ENCODE measurements at regions not wholly inside any gene's neighbourhood (a gene's known extent, or its start where the extent isn't known, plus 50 kb on each side); places are given as distances from the start of the nearest gene placed in this dataset.
"Not testable (repeated sequence)": the region's sequence is repeated elsewhere in the genome, so short reads cannot be mapped to it uniquely, and the experiment has no call there.

DNA sequence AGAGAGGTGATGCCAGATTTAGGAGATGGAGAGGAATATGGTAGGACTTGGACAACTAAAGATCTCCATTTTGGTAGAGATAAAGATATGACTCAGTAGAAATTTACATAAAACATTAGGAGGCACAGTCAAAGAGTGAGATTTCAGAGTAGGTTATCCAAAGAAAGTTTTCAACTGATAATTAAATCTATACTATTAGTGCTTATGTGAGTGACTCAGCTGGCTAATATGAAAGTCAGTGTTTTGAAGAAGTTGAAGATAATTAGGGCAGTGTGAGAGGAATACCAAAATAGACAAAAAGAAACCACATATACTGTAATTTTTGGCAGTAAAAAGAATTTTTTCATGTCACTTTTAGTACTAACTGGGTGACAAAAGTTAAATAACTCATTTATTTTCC, 712.8 kb upstream of the HS3ST5 start:
- DNase-seq: no peak

DNA sequence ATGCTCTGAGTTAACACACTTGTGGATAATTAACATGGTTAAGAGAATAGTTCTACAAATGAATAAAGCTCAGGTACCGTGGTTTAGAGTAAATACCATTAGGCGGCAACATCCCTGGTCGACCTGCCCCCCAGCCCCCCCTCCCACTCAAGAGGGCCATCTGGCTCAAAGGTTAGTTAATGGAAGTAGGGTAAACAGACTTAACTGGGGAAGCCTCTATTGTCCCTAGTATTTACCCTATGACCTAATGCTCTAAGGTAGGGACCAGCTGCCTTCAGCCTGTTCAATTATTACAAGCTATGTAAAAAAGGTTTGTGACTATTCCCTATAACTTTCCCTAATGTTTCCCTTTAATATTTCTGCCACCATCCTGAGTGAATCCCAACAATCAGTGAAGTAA, 711.4 kb upstream of the HS3ST5 start:
- DNase-seq: not testable (repeated sequence)

DNA sequence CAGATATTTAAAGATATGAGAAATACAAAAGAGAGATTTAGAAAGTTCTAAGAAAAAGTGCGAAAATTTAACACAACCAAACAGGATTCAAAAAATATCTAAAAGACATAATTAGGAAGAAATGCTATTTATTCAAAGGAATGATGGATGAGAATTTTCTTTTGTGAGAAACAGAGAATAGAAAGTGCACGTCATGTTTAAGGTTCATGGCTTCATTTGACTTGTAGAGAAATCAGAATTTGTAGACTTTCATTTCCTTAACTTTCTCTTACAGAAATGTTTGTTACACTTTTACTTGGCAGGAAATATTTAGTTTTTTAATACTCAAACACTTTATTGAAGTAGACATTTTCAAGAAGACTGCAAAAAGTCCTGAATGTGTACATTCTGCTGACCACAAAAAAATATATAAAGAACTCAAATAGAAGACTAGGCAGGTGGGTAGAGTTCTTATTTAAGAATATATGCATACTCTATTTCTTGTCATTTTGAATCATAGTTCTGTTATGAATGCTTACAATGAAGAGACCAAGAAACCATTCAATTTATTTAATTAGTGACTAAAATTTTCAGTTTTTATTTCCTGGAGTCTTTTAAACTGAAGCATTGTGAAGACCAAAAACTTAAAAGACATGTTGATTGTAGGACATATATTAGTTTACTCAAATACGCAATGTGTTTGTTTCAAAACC, 710.5 kb upstream of the HS3ST5 start:
- DNase-seq: no peak

DNA sequence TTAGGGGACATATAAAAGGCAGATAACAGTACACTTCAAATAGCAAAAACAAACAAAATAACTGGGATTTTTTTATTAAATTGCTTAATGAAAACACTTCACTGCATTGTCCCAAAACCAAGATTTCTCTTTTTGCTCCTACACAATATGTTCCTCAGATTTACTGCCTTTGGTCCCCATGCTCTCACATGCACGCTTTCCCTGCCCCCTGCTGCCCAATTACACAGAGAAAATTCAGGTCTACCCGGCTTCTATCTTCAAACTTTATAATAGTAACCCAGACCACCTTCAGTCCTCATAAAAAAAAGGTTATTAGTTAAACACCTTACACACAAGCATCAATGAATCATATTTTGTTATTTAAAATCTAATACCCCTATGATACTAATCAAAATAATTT, 673.8 kb upstream of the HS3ST5 start:
- no peak for DNase-seq

DNA sequence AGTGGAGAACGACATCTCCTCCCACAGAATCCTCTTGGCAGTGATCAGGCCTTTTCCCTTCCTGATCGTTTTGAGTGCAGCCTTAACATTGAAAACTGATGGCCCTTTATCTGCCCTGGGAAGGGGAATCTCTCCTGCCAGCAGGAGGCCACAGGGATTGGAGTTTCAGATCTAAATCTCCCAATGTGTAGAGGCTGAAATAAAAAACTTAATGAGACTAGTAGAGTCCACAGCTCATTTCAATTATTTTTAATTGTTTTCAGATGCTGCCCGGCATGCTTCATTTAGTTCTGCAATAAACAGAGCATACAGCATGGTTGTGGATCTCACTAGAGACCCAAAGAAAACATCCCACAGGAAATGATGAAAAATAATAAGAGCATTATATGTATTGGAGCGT, 662.2 kb upstream of the HS3ST5 start:
- DNase-seq: peak; percentile 29

DNA sequence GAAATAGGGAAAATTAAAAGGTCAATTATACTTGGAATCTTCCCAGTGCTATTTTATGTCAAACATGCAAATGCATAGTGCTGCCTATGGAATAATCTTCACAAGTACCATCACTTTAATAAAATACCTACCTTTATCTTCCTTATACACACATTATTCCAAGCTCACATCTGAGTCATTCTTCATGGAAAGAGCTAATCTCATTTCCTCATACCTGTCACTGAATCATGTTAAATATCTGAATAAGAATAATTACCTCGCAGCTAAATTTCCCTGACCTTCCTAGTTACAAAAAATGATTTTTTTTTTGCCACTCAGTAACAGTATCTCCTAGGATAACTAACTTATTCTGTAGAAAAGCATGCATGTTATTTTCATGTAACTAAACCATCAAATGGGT, 661.4 kb upstream of the HS3ST5 start:
- DNase-seq: no peak

DNA sequence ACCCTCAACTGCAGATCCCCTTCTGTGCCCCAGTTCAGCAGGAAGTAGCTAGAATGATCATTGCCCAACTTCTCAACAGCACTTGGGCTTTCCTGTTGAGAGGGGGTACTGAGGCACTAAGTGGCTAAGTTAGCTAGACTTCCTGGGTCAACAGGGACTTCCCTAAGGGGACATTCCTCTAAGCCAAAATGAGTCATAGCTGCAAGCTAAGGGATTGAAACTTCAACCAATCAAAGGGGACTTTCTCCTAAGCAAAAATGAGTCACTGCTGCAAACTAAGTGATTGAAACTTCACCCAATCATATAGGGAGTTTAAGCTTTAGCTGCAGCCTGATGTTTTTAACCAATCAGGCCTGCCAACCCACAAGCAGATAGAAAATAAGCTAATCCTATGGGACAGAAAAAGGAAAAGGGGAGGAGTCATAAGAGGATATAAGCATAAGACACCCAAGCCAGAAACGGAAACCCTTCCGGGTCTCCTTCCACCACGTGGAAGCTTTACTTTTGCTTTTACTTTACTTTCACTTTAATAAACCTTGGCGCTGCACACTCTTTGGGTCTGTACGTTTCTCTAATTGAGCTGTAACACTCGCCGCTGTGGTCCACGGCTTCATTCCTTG, 659.0 kb upstream of the HS3ST5 start:
- DNase-seq: peak; percentile 1

DNA sequence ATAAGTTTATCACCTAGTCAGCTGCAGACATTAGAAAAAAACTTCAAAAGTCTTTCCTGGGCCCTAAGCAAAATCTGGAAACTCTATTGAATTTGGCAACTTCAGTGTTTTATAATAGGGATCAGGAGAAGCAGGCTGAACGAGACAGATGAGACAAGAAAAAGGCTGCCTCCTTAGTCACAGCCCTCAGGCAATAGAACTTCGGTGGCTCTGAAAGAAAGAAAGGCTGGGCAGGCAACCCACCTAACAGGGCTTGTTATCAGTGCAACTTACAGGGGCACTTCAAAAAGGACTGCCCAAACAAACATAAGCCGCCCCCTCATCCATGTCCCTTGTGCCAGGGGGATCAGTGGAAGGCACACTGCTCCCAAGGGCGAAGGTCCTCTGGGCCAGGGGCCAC, 657.9 kb upstream of the HS3ST5 start:
- no peak for DNase-seq

DNA sequence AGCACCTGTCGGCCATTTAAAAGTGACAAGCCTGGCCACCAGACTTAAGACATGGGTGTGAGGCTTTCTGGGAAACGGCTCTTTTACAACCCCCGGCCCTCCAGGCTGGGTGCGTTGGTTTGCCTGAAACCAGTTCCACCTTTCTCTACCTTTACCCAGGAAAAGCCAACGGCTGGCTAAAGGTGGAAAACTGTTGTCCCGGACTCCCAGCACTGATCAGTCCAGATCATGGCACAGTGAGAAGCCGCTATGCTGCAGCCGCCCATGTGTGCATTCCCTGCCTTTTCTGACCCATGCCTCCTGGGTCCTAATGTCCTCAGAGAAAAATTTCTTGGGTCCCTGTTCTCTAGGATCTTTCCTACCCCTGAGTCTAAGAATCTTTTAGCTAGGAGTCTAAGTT, 655.7 kb upstream of the HS3ST5 start:
- no peak for DNase-seq

DNA sequence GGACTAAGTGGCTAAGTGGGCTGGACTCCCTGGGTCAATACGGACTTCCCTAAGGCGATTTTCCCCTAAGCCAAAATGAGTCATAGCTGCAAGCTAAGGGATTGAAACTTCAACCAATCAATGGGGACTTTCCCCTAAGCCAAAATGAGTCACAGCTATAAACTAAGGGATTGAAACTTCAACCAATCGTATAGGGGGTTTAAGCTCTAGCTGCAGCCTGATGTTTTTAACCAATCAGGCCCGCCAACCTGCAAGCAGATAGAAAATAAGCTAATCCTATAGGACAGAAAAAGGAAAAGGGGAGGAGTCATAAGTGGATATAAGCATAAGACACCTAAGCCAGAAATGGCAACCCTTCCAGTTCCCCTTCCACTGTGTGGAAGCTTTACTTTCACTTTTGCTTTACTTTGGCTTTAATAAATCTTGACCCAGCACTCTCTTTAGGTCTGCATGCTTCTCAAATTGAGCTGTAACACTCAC, 655.0 kb upstream of the HS3ST5 start:
- DNase-seq: no peak

DNA sequence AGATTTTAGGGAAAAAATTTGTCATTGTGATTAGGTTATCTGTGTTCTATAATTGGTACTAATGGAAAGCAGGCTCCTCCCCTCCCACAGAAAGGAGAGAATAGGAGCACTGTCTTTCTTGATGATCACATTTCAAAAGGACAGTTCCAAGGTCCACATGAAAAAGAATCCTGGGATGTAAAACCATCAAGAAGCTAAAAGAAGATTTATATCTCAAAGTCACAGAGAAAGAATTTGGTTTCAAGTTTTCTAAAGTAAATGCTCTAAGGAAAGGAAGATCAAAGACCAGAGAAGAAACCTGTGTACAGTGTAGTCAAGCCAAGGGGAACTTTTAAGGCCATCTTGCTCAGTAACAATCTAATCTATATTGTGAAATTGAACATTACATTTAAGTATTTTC, 652.7 kb upstream of the HS3ST5 start:
- DNase-seq: no peak

DNA sequence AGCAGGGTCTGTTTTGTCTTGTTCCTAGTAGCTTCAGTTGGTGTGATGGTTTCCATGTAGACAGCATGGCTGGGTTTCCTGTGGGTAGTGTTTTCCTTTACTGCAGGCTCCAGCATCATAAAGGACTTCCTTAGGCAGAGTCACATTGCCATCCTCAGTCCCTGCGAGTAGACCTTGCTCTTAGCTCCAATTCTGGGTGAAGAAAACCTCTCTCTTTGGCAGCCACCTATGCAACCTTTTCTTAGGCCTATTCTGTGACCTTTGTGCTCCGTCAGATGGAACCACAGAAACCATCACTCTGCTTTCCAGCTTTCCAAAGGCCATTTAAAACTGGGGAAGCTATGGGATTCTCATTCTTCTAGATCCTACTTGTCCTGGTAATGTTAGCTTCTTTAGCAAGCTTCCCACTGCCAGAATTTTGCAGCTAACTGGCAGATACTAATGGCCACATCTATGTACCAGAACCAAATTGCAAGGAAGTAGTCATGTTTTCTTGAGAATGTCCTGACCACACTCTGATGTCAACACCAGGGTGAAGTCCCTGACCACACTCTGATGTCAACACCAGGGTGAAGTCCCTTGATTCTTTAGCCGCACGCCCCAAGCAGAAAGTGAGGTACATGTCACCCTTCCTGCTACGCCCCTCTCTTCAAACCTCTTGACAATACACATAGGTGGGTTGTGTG, 646.6 kb upstream of the HS3ST5 start:
- no peak for DNase-seq

DNA sequence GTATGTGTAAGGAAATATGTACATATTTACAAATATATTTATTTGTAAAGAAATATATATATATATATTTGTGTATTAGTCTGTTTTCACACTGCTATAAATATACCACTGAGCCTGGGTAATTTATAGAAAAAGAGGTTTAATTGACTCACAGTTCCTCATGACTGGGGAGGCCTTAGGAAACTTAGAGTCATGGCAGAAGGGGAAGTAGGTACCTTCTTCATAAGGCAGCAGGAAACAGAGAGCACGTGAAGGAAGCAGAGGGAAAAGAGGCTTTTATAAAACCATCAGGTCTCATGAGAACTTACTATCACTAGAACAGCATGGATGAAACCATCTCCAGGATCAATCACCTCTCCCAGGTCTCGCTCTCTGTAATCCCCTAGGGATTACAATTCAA, 644.5 kb upstream of the HS3ST5 start:
- no peak for DNase-seq

DNA sequence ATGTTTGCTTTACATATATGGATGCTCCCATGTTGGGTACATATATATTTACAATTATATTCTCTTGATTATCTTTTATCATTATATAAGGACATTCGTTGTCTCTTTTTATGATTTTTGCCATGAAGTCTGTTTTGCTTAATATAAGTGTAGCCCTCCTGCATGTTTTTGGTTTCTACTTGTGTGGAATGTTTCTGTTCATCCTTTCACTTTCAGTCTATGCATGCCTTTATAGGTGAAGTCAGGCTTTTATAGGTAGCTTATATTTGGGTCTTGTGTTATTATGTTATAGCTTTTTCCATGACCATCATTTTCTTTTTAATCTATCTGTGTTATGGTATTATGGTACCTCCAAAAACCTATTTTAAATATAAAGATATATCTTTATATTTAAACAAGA, 612.5 kb upstream of the HS3ST5 start:
- no peak for DNase-seq

DNA sequence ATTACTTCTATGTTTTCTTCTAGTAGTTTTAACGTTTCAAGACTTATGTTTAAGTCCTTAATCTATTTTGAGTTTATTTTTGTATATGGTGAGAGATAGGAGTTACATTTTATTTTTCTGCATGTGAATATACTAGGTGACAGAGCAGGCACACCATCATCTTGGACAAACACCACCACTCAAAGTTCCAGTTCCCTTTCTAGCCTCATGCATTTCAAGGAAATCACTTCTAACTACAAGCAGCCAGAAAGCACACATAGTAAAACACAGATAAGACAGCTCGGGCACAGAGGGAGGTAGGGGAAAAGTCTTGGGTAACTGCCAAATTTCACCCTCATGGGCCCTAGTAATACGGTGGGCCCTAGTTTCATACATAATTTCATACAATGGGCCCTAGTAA, 609.4 kb upstream of the HS3ST5 start:
- DNase-seq: no peak

DNA sequence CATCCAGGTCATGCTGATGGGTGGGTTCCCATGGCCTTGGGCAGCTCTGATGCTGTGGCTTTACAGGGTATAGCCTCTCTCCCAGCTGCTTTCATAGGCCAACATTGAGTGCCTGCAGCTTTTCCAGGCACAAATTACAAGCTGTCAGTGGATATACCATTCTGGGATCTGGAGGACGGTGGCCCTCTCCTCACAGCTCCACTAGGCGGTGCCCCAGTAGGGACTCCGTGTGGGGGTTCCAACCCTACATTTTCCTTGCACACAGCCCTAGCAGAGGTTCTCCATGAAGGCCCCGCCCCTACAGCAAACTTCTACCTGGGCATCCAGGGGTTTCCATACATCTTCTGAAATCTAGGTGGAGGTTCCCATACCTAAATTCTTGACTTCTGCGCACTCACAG, 602.6 kb upstream of the HS3ST5 start:
- no peak for DNase-seq

DNA sequence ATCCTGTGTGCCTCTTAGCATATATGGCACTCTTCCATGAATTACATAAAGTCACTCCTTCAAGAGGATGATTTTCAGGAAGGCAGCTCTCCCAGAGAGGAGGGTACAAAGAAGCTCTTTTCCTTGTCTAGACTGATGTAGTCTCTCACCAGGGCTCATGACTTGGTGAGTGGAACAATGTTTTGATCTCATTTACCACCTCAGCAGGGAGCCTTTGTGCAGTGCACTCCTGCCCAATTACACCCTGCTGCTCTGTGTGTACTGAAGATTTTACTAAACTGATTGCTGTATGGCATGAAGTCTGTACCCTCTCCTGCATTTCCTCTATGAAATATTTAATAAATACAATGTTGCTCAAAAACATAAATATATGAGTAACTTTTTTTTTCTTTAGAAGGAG, 598.3 kb upstream of the HS3ST5 start:
- DNase-seq: no peak

DNA sequence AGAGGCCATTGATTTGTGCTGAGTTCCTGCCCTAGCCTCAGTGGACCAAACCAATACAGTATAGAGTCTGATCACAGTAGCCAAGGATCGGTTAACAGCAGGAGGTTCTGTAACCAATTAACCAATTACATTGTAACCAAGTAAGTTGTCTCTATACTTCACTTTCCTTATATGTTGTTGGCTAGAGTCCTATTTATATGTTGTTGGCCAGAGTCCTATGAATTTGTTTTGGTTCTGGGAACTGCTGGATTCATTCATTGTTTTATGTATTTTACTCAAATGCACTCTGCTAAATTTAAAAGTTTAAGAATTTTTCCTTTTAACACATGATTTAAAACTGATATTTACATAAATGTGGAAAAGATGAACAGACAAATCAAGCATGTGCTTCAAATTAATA, 597.4 kb upstream of the HS3ST5 start:
- no peak for DNase-seq

DNA sequence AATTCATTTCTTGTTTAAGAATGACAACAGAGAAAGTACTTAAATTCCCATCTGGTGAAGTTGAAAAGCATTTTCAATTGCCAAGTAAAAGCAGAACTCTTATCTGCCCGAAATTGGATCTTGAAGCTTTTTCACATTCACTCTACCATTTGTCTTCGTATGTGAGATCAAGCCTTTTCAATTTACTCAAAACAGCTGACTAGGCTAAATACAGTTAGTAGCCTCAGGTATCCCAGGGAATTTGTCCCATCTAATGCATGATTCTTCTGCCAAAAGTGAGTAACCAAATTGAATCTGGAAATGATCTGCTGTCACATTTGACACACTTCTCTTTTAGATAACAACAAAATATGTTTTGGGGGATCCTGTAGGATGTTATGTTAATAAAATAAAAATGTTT, 596.8 kb upstream of the HS3ST5 start:
- no peak for DNase-seq

DNA sequence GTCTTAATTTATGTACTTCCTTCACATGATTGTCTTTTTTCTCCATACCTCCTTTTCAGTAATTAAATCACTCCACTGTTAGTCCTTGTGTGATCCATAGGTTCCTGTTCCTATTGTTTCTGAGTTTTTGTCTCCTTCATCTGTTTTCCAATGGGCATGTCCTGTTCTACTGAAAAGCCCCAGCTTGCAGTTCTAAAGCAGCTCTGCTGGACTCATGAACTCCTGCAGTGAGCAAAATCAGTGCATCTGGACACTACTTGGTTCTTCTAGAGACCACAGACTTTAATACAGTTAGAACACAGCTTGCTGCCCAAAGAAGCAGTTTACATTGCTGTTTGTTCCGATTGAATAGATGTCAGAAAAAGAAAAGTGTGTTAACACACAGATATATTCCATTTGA, 593.3 kb upstream of the HS3ST5 start:
- DNase-seq: no peak

DNA sequence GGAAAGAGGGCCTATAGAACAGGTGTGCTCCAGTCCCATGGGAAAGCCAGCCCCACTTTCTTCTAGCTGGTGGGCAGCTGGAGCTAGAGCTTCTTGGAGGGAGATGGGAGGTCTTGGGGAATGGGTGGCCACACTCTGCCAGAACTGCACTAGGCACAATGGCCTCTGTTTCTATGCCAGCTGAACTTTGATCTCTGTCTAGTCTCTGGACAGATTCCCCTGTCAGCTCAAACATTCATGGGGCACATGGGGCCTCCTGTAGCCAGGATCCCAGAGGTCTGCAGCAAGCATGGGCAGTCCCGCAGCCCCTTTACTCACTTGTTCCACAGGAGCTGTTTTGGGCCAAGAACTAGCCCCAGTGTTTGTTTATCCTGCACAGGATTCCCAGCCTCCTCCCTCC, 591.3 kb upstream of the HS3ST5 start:
- no peak for DNase-seq

DNA sequence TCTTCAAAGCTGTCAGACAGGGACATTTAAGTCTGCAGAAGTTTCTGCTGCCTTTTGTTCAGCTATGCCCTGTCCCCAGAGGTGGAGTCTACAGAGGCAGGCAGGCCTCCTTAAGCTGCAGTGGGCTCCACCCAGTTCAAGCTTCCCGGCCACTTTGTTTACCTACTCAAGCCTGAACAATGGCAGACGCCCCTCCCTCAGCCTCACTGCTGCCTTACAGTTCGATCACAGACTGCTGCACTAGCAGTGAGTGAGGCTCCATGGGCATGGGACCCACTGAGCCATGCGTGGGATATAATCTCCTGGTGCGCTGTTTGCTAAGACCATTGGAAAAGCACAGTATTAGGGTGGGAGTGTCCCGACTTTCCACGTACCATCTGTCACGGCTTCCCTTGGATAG, 585.9 kb upstream of the HS3ST5 start:
- DNase-seq: not testable (repeated sequence)

DNA sequence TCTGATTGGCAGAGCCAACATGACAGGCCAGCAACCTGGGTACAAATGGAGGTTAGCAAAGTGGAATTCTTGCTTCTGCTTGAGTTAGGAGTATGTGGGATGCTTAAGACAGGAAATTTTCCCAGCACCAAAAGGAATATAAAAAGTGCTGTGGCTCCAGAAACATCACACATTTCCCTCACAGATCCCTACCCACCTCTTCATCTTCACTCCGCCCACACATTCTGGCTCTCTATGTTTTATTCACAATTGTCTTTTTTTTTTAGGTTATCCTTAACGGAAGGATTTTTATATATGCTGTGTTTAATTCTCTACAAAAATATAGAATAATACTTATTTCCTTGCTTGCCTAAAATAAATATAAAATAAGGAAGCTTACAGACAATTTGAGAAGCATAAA, 563.3 kb upstream of the HS3ST5 start:
- DNase-seq: no peak

DNA sequence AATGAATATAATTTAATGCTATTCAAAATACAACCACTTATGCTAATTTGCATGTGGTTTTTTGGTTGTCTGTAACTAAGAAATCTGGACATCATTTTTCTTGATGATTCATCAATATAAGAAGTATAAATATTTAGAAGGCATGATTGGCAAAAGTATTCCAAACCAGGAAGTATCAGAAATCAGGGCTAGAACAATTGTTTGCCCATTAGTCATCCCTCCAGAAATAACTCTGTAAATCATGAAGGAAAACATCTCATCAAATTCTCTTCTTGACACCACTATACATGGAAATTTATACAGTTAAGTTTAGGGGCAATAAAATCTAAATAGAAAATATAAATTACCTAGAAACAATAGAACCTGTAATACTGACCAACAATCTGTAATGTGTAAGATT, 554.7 kb upstream of the HS3ST5 start:
- DNase-seq: no peak

All from fibroblast of skin of scalp (primary cell).